ENCODE measurements at regions not wholly inside any gene's neighbourhood (a gene's known extent, or its start where the extent isn't known, plus 50 kb on each side); places are given as distances from the start of the nearest gene placed in this dataset.

GRCh38 chr11:130765951-130766649 lies 150.2 kb downstream of the SNX19 start:
- TF ChIP-seq, protein P1, sequence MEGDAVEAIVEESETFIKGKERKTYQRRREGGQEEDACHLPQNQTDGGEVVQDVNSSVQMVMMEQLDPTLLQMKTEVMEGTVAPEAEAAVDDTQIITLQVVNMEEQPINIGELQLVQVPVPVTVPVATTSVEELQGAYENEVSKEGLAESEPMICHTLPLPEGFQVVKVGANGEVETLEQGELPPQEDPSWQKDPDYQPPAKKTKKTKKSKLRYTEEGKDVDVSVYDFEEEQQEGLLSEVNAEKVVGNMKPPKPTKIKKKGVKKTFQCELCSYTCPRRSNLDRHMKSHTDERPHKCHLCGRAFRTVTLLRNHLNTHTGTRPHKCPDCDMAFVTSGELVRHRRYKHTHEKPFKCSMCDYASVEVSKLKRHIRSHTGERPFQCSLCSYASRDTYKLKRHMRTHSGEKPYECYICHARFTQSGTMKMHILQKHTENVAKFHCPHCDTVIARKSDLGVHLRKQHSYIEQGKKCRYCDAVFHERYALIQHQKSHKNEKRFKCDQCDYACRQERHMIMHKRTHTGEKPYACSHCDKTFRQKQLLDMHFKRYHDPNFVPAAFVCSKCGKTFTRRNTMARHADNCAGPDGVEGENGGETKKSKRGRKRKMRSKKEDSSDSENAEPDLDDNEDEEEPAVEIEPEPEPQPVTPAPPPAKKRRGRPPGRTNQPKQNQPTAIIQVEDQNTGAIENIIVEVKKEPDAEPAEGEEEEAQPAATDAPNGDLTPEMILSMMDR (IDR thresholded peaks at IDR 0.05) = no peak
- TF ChIP-seq POLR2A (IDR thresholded peaks at IDR 0.05) (no peak), EP300 (IDR thresholded peaks at IDR 0.05) (no peak)
- WGBS, 2 donors = 45 to 76% methylated on average over 5 of the region's 5 CpGs
- no peak overlapping the region for H3K27ac ChIP-seq
- no peaks in the 10 kb centered on the region for H3K36me3 ChIP-seq
- no peak for DNase-seq (ENCODE audit: low spot score in 2 of 2)
- H3K4me1 ChIP-seq = peaks cover 0 to 5% (median 0%) of the 10 kb centered on the region in 4 donors
- H3K27me3 ChIP-seq = no peaks in the 10 kb centered on the region
- no peak overlapping the region for H3K4me3 ChIP-seq
- H3K9me3 ChIP-seq = no peaks in the 10 kb centered on the region

DNA sequence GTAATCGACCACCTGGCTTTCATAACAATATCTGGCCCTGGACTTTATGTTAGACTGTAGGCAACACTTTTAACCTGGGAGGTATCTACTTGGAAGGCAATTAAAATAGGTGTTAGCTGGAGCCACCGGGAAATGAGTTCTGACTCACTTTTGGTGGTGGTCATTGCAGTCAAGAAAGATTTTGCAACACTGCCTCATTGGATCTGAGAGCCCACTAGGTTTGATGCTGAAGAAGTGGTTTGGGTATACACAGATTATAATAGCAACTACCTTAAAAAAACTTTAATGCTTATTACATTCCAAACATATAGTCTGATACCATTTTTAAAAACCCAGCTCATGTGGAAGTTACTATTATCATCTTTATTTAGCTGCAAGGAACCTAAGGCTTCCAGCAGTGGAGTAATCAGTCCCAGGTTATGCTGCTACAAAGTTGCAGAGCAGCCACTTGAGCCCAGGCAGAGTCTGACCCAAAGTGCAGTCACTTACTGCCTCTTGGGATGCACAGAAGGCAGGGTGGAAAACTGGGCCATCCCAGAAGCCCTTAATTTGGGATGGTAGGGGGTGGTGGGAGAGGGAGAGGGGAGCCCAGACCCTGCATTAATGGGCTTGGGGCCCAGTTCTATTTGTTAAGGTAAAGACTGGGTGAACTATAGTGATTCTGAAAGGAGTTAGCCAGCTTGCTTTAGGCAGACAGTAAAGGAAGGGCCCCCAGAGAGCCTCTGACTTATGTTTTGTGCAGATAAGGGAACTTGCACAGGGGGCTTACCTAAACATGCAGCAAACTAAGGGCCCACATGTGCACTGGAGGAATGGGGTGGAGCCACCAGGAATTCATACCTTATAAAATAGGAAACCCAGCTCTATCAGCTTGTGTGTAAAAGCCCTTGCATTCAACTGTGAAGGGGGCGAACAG lies 149.4 kb downstream of the SNX19 start:
- TF ChIP-seq EP300 (IDR thresholded peaks at IDR 0.05) = no peak
- TF ChIP-seq, protein P1 (IDR thresholded peaks at IDR 0.05) = no peak
- TF ChIP-seq POLR2A (IDR thresholded peaks at IDR 0.05) = no peak
- no peaks in the 10 kb centered on the region for H3K27me3 ChIP-seq
- no peak for DNase-seq (ENCODE audit: low spot score in 2 of 2)
- H3K9me3 ChIP-seq = no peaks in the 10 kb centered on the region
- no peak overlapping the region for H3K4me3 ChIP-seq
- no peaks in the 10 kb centered on the region for H3K36me3 ChIP-seq
- H3K27ac ChIP-seq = no peak overlapping the region
- 68 to 76% methylated on average over 3 of the region's 3 CpGs for WGBS, 2 donors
- H3K4me1 ChIP-seq = peaks cover 0 to 13% (median under 1%) of the 10 kb centered on the region in 4 donors

- no peak for DNase-seq (ENCODE audit: low spot score in 2 of 2)
- WGBS, 2 donors = 85 to 87% methylated on average over 8 of the region's 8 CpGs
- H3K27ac ChIP-seq = no peak overlapping the region
These were observed 146.3 kb downstream of the SNX19 start for GRCh38 chr11:130769782-130770535.

DNA sequence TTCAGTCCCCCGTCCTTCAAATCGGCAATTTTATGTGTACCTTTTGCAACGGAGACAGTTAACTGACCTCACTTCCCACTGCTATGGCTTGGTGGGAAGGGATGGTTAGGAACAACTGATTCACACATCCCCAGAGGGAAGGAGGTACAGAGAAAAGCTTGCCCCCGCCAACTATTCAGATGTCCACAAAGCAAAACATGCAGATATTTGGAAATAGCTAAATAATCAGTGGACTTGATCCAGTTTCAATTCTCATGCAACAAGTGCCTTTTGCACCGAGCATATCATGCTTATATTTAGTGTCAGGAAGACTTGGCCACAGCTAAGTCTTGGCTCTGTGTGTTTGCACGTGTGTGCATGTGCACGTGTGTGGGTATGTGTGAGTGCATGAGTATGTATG lies 144.6 kb downstream of the SNX19 start:
- TF ChIP-seq EP300 (IDR thresholded peaks at IDR 0.05) (peak in 1 of 2 donors; percentile 80), POLR2A (IDR thresholded peaks at IDR 0.05) (no peak)
- TF ChIP-seq, protein P1 (IDR thresholded peaks at IDR 0.05) = no peak
- H3K27me3 ChIP-seq = no peaks in the 10 kb centered on the region
- peak overlapping the region in 1 of 4 donors; percentile 57 for H3K27ac ChIP-seq
- peak in 1 of 2 donors; percentile 54 for DNase-seq (ENCODE audit: low spot score in 2 of 2)
- WGBS, 2 donors = 45 to 54% methylated on average over 7 of the region's 7 CpGs
- no peaks in the 10 kb centered on the region for H3K9me3 ChIP-seq
- H3K4me3 ChIP-seq = no peak overlapping the region
- H3K4me1 ChIP-seq = peaks cover 0 to 51% (median 12%) of the 10 kb centered on the region in 4 donors
- no peaks in the 10 kb centered on the region for H3K36me3 ChIP-seq

More at GRCh38 chr11:130769782-130770535, 146.3 kb downstream of the SNX19 start:
- Histone ChIP-seq H3K9me3 (no peaks in the 10 kb centered on the region), H3K27me3 (no peaks in the 10 kb centered on the region), H3K4me3 (no peak overlapping the region), H3K4me1 (peaks cover 0 to 40% (median 12%) of the 10 kb centered on the region in 4 donors), H3K36me3 (no peaks in the 10 kb centered on the region)
- TF ChIP-seq POLR2A (IDR thresholded peaks at IDR 0.05) = no peak
